Hepatocyte (in vitro differentiated cells): ENCODE measurements at regions not wholly inside any gene's neighbourhood (a gene's known extent, or its start where the extent isn't known, plus 50 kb on each side); places are given as distances from the start of the nearest gene placed in this dataset.

ENCODE experiments used
- DNase-seq: peaks from one replicate; pipeline ENCODE4 v3.0.0-alpha.2; 2016; ENCODE audit warnings: low spot score
- H2AFZ ChIP-seq: fragments of 200-600 bp; sonication (generic); 2 replicates; pipeline ENCODE4 v1.6.0; 2016; ENCODE audit warnings: antibody characterized with exemption, mild to moderate bottlenecking
- H3K27ac ChIP-seq: fragments of 200-600 bp; sonication (generic); 2 replicates; pipeline ENCODE4 v1.5.1; 2016; ENCODE audit warnings: mild to moderate bottlenecking
- H3K27me3 ChIP-seq: fragments of 200-600 bp; sonication (generic); 2 replicates; pipeline ENCODE4 v1.6.1; 2016
- H3K36me3 ChIP-seq: fragments of 200-600 bp; sonication (generic); replicated peaks from 2 replicates; pipeline ENCODE4 v1.5.1; 2016; ENCODE audit warnings: low read depth; ENCODE audit not compliant: insufficient read depth
- H3K4me1 ChIP-seq: fragments of 200-600 bp; sonication (generic); 2 replicates; pipeline ENCODE4 v1.5.1; 2016; ENCODE audit warnings: mild to moderate bottlenecking, moderate library complexity; ENCODE audit not compliant: insufficient read depth
- H3K4me2 ChIP-seq: fragments of 200-600 bp; sonication (generic); 2 replicates; pipeline ENCODE4 v1.6.0; 2016
- H3K4me3 ChIP-seq: fragments of 200-600 bp; sonication (generic); 2 replicates; pipeline ENCODE4 v1.5.1; 2016; ENCODE audit warnings: mild to moderate bottlenecking
- H3K79me2 ChIP-seq: fragments of 200-600 bp; sonication (generic); 2 replicates; pipeline ENCODE4 v1.6.0; 2017; ENCODE audit warnings: mild to moderate bottlenecking
- H3K9me2 ChIP-seq: fragments of 200-600 bp; sonication (generic); replicated peaks from 2 replicates; pipeline ENCODE4 v1.6.0; 2017; ENCODE audit warnings: mild to moderate bottlenecking; ENCODE audit not compliant: insufficient read depth
- H3K9me3 ChIP-seq: fragments of 200-600 bp; sonication (generic); 2 replicates; pipeline ENCODE4 v1.5.1; 2016; ENCODE audit warnings: low read depth, mild to moderate bottlenecking
- H4K20me1 ChIP-seq: fragments of 200-600 bp; sonication (generic); 2 replicates; pipeline ENCODE4 v1.6.0; 2016; ENCODE audit warnings: mild to moderate bottlenecking; ENCODE audit not compliant: insufficient read depth, poor library complexity, severe bottlenecking
- CTCF ChIP-seq: fragments of 200-600 bp; sonication (generic); IDR thresholded peaks from 2 replicates; pipeline ENCODE4 v1.5.1; 2016; ENCODE audit warnings: antibody characterized with exemption, mild to moderate bottlenecking; ENCODE audit not compliant: poor library complexity
- EZH2 ChIP-seq: fragments of 200-600 bp; sonication (generic); IDR thresholded peaks from 2 replicates; pipeline ENCODE4 v1.6.1; 2016; ENCODE audit warnings: antibody characterized with exemption, mild to moderate bottlenecking, borderline replicate concordance
- EZH2phosphoT487 ChIP-seq: fragments of 200-600 bp; sonication (generic); IDR thresholded peaks from one replicate; pipeline ENCODE4 v1.6.1; 2018; ENCODE audit warnings: antibody characterized with exemption, mild to moderate bottlenecking, low read depth, moderate library complexity; ENCODE audit not compliant: unreplicated experiment, severe bottlenecking
- WGBS: methylation state at CpG from one replicate; pipeline ENCODE4 v1.1.6; 2016; ENCODE audit warnings: low lambda C conversion rate; ENCODE audit errors: missing lambda C conversion rate; 5-methylcytosine and 5-hydroxymethylcytosine counted together

GRCh38 chr2:35785564-35785963 lies 570.0 kb upstream of the CRIM1 start:
- DNase-seq, result no peak
- no peaks in the 10 kb centered on the region for H3K4me1 ChIP-seq
- no peaks in the 10 kb centered on the region for H3K79me2 ChIP-seq
- H3K27ac ChIP-seq, result no peak overlapping the region
- TF ChIP-seq CTCF (no peak), EZH2 (no peak), EZH2phosphoT487 (no peak)
- H2AFZ ChIP-seq, result no peak overlapping the region
- no peak overlapping the region for H3K4me3 ChIP-seq
- H4K20me1 ChIP-seq, result no peaks in the 10 kb centered on the region
- H3K9me3 ChIP-seq, result no peaks in the 10 kb centered on the region
- H3K9me2 ChIP-seq, result no peaks in the 10 kb centered on the region
- H3K36me3 ChIP-seq, result no peaks in the 10 kb centered on the region
- H3K27me3 ChIP-seq, result no peaks in the 10 kb centered on the region
- H3K4me2 ChIP-seq, result no peak overlapping the region

GRCh38 chr2:35784777-35785176 lies 570.8 kb upstream of the CRIM1 start:
- Histone ChIP-seq H2AFZ (no peak overlapping the region), H3K79me2 (no peaks in the 10 kb centered on the region), H3K36me3 (no peaks in the 10 kb centered on the region), H3K9me3 (no peaks in the 10 kb centered on the region), H3K27ac (no peak overlapping the region), H3K9me2 (no peaks in the 10 kb centered on the region), H4K20me1 (no peaks in the 10 kb centered on the region), H3K4me1 (no peaks in the 10 kb centered on the region), H3K4me2 (no peak overlapping the region), H3K27me3 (no peaks in the 10 kb centered on the region), H3K4me3 (no peak overlapping the region)
- 84% methylated on average over 1 of the region's 1 CpG for WGBS
- TF ChIP-seq EZH2phosphoT487 (no peak), CTCF (no peak), EZH2 (no peak)
- no peak for DNase-seq

GRCh38 chr2:35783723-35784122 lies 571.9 kb upstream of the CRIM1 start:
- H3K4me1 ChIP-seq, result no peaks in the 10 kb centered on the region
- H3K4me2 ChIP-seq, result no peak overlapping the region
- no peaks in the 10 kb centered on the region for H3K79me2 ChIP-seq
- no peaks in the 10 kb centered on the region for H4K20me1 ChIP-seq
- no peaks in the 10 kb centered on the region for H3K9me3 ChIP-seq
- H3K27me3 ChIP-seq, result no peaks in the 10 kb centered on the region
- no peaks in the 10 kb centered on the region for H3K36me3 ChIP-seq
- DNase-seq, result peak; percentile 24
- no peak overlapping the region for H3K27ac ChIP-seq
- TF ChIP-seq EZH2phosphoT487 (no peak), EZH2 (no peak), CTCF (peak; percentile 8)
- H2AFZ ChIP-seq, result no peak overlapping the region
- H3K4me3 ChIP-seq, result no peak overlapping the region
- WGBS, result 87% methylated on average over 5 of the region's 5 CpGs
- no peaks in the 10 kb centered on the region for H3K9me2 ChIP-seq

- Histone ChIP-seq H3K9me2 (no peaks in the 10 kb centered on the region), H4K20me1 (no peaks in the 10 kb centered on the region), H3K9me3 (no peaks in the 10 kb centered on the region), H3K4me1 (no peaks in the 10 kb centered on the region), H2AFZ (no peak overlapping the region), H3K79me2 (no peaks in the 10 kb centered on the region), H3K27ac (no peak overlapping the region), H3K4me2 (no peak overlapping the region), H3K36me3 (no peaks in the 10 kb centered on the region), H3K27me3 (no peaks in the 10 kb centered on the region), H3K4me3 (no peak overlapping the region)
- 73% methylated on average over 2 of the region's 2 CpGs for WGBS
- TF ChIP-seq CTCF, result no peak
- no peak for TF ChIP-seq EZH2
- no peak for TF ChIP-seq EZH2phosphoT487
- no peak for DNase-seq
These were observed 614.0 kb upstream of the CRIM1 start for GRCh38 chr2:35741556-35741955.
